ENCODE measurements at regions not wholly inside any gene's neighbourhood (a gene's known extent, or its start where the extent isn't known, plus 50 kb on each side); places are given as distances from the start of the nearest gene placed in this dataset.

- no peak for TF ChIP-seq CTCF (IDR thresholded peaks at IDR 0.05)
- no peak for TF ChIP-seq POLR2A (IDR thresholded peaks at IDR 0.05)
- TF ChIP-seq EP300 (IDR thresholded peaks at IDR 0.05) = no peak
- TF ChIP-seq POLR2AphosphoS5 (IDR thresholded peaks at IDR 0.05) = no peak
These were observed 677.5 kb upstream of the ZWINT start for GRCh38 chr10:57038531-57038930.

All from sigmoid colon (tissue), 4 donors.